IMR-90 (cell line): ENCODE measurements at regions not wholly inside any gene's neighbourhood (a gene's known extent, or its start where the extent isn't known, plus 50 kb on each side); places are given as distances from the start of the nearest gene placed in this dataset.

ENCODE experiments used
- ATAC-seq: fragments of 200-7000 bp; cut with Tn5 transposase; 2 replicates; pipeline ENCODE4 v1.9.1; 2020; ENCODE audit warnings: low read depth, mild to moderate bottlenecking, moderate library complexity
- BruUV-seq: library from RNA; stranded (reverse); fragments of 400-500 nt; replicated peaks from 2 replicates; lab custom pipeline; 2021; lab: Mats Ljungman, UMichigan
- CTCF ChIA-PET: fragments of 300-600 bp; formaldehyde crosslinking; extraction: SDS; loops from one replicate; lab custom pipeline; 2021; ENCODE audit warnings: antibody characterized with exemption; lab: Yijun Ruan, JAX
- POLR2A ChIA-PET: fragments of 300-600 bp; sonication (Branson Sonifier 250); formaldehyde crosslinking; loops from one replicate; lab custom pipeline; 2022; ENCODE audit warnings: antibody characterized with exemption; ENCODE audit not compliant: unreplicated experiment; lab: Charles Lee
- DNase-seq: peaks from one replicate; pipeline ENCODE4 v3.0.0; 2013
- H2AFZ ChIP-seq: replicated peaks from 2 replicates; pipeline ENCODE3; 2013; ENCODE audit warnings: low read length, mild to moderate bottlenecking; ENCODE audit not compliant: poor library complexity
- H2AK5ac ChIP-seq: 2 replicates; pipeline ENCODE4 v1.6.1; 2013; ENCODE audit warnings: low read depth, low read length, inconsistent platforms
- H2AK9ac ChIP-seq: replicated peaks from 2 replicates; pipeline ENCODE3; 2013; ENCODE audit warnings: mild to moderate bottlenecking, low read depth, low read length, moderate library complexity; ENCODE audit not compliant: poor library complexity
- H2BK120ac ChIP-seq: 2 replicates; pipeline ENCODE4 v1.6.1; 2013; ENCODE audit warnings: low read depth, low read length, inconsistent platforms
- H2BK15ac ChIP-seq: 3 replicates; pipeline ENCODE4 v1.6.1; 2013; ENCODE audit warnings: low read depth, low read length, inconsistent platforms
- H2BK20ac ChIP-seq: 2 replicates; pipeline ENCODE4 v1.6.1; 2013; ENCODE audit warnings: low read depth, mild to moderate bottlenecking, inconsistent platforms, low read length, moderate library complexity
- H2BK5ac ChIP-seq: 2 replicates; pipeline ENCODE4 v1.6.1; 2013; ENCODE audit warnings: mild to moderate bottlenecking, low read depth, low read length, inconsistent platforms; ENCODE audit not compliant: poor library complexity, severe bottlenecking
- H3K14ac ChIP-seq: replicated peaks from 2 replicates; pipeline ENCODE4 v1.6.1; 2013; ENCODE audit warnings: low read depth, low read length, inconsistent platforms
- H3K18ac ChIP-seq: 2 replicates; pipeline ENCODE4 v1.6.1; 2013; ENCODE audit warnings: low read depth, low read length, control low read depth
- H3K23ac ChIP-seq: 2 replicates; pipeline ENCODE4 v1.6.1; 2013; ENCODE audit warnings: low read depth, low read length, inconsistent platforms
- H3K27ac ChIP-seq: 2 replicates; pipeline ENCODE4 v1.5.1; 2013; ENCODE audit warnings: mild to moderate bottlenecking, control low read depth, low read length; ENCODE audit not compliant: insufficient read depth
- H3K27me3 ChIP-seq: 2 replicates; pipeline ENCODE4 v1.6.1; 2013; ENCODE audit warnings: low read length; ENCODE audit not compliant: control insufficient read depth, insufficient read depth
- H3K36me3 ChIP-seq: 2 replicates; pipeline ENCODE4 v1.6.1; 2013; ENCODE audit warnings: low read length, mixed read lengths; ENCODE audit not compliant: control insufficient read depth, insufficient read depth
- H3K4ac ChIP-seq: 2 replicates; pipeline ENCODE4 v1.6.1; 2013; ENCODE audit warnings: low read depth, low read length, inconsistent platforms
- H3K4me1 ChIP-seq: 2 replicates; pipeline ENCODE4 v1.6.1; 2013; ENCODE audit warnings: low read length, mixed read lengths; ENCODE audit not compliant: control insufficient read depth, insufficient read depth
- H3K4me2 ChIP-seq: 2 replicates; pipeline ENCODE4 v1.6.1; 2013; ENCODE audit warnings: low read depth, mild to moderate bottlenecking, control low read depth, low read length, moderate library complexity
- H3K4me3 ChIP-seq: 2 replicates; pipeline ENCODE4 v1.5.1; 2013; ENCODE audit warnings: low read depth, mild to moderate bottlenecking, control low read depth, low read length, moderate library complexity; ENCODE audit not compliant: insufficient read depth
- H3K56ac ChIP-seq: 2 replicates; pipeline ENCODE4 v1.6.1; 2013; ENCODE audit warnings: low read length, inconsistent platforms; ENCODE audit not compliant: insufficient read depth; ENCODE audit errors: extremely low read depth
- H3K79me1 ChIP-seq, 2 experiments: 2 replicates each; pipeline ENCODE4 v1.6.1; 2013; ENCODE audit warnings: low read length in 2 of 2, inconsistent platforms in 1 of 2, low read depth in 1 of 2
- H3K9ac ChIP-seq: 2 replicates; pipeline ENCODE4 v1.6.1; 2013; ENCODE audit warnings: low read depth, low read length, control low read depth
- H3K9me1 ChIP-seq: 2 replicates; pipeline ENCODE4 v1.6.1; 2013; ENCODE audit warnings: low read length, inconsistent platforms; ENCODE audit not compliant: insufficient read depth
- H3K9me3 ChIP-seq: 2 replicates; pipeline ENCODE4 v1.6.1; 2013; ENCODE audit warnings: low read length; ENCODE audit not compliant: control insufficient read depth, insufficient read depth
- H4K20me1 ChIP-seq: 2 replicates; pipeline ENCODE4 v1.6.1; 2013; ENCODE audit warnings: low read length, inconsistent platforms; ENCODE audit not compliant: insufficient read depth
- H4K5ac ChIP-seq: 2 replicates; pipeline ENCODE4 v1.6.1; 2013; ENCODE audit warnings: mild to moderate bottlenecking, low read depth, low read length, control low read depth
- H4K8ac ChIP-seq, 2 experiments: 2 replicates each; pipeline ENCODE4 v1.6.1; 2013; ENCODE audit warnings: low read depth in 2 of 2, low read length in 2 of 2, control low read depth in 1 of 2, inconsistent platforms in 1 of 2
- H4K91ac ChIP-seq: 2 replicates; pipeline ENCODE4 v1.6.1; 2013; ENCODE audit warnings: low read depth, low read length, inconsistent platforms; ENCODE audit not compliant: insufficient read depth
- WGBS, 2 experiments: methylation state at CpG; one replicate each; pipeline versions ENCODE4 v1.1.5 to v1.1.7; 2013; ENCODE audit warnings: missing lambda C conversion rate in 2 of 2; ENCODE audit not compliant: insufficient read length in 1 of 2; ENCODE audit errors: extremely low coverage in 2 of 2; 5-methylcytosine and 5-hydroxymethylcytosine counted together
- dilution Hi-C: fragments of 300-500 bp; cut with HindIII; formaldehyde crosslinking; loops from one replicate; pipeline ENCODE4 v1.14.3; 2018; ENCODE audit warnings: low sequenced_read_pairs; ENCODE audit not compliant: unreplicated experiment
- in situ Hi-C: fragments of 300-500 bp; cut with MboI; formaldehyde crosslinking; loops from 3 replicates; pipeline ENCODE4 v1.14.3; 2019; ENCODE audit warnings: low sequenced_read_pairs, inconsistent platforms, mixed read lengths
- intact Hi-C: fragments of 100-400 bp; cut with micrococcal nuclease; formaldehyde crosslinking; loops from 2 replicates; pipeline ENCODE4 v1.10.0; 2022
- TF ChIP-seq, protein P1 (sequence below): fragments of 150-350 bp; IDR thresholded peaks from 2 replicates; pipeline ENCODE4 v1.6.1; 2016; ENCODE audit warnings: low read depth, mild to moderate bottlenecking, low read length, moderate library complexity, borderline replicate concordance
- TF ChIP-seq, protein P2 (sequence below): fragments of 150-350 bp; IDR thresholded peaks from 2 replicates; pipeline ENCODE4 v1.6.1; 2017; ENCODE audit warnings: mild to moderate bottlenecking, antibody characterized with exemption, low read length, low read depth

DNA sequence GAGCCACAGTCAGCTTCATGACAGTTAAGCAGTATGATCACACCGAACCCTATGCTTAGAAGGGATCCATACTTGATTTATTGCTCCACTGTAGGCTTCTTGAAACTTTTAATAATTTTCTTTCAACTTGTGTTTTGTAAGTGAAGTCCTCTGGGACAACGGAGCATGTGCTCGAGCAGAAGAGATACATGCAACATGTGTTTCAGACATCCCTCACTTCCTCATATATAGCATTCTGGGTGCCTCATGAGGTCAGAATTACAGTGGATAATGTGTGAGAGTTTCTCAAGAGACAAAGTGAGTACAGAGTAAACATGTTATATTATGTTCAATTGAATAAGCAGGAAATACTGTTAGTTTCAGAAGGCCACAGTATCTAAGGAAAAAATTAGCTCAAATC is 893.2 kb downstream of the FAT4 start:
- no peak overlapping the region for H3K56ac ChIP-seq
- H3K9me1 ChIP-seq: no peaks in the 10 kb centered on the region
- no peak overlapping the region for H3K4me2 ChIP-seq
- no CpG with 5 or more reads among the region's 3 CpGs for WGBS, 2 experiments
- no peak overlapping the region for H2AFZ ChIP-seq
- no TSS peak for BruUV-seq
- ATAC-seq (no peak), DNase-seq (no peak)
- TF ChIP-seq, protein P1, sequence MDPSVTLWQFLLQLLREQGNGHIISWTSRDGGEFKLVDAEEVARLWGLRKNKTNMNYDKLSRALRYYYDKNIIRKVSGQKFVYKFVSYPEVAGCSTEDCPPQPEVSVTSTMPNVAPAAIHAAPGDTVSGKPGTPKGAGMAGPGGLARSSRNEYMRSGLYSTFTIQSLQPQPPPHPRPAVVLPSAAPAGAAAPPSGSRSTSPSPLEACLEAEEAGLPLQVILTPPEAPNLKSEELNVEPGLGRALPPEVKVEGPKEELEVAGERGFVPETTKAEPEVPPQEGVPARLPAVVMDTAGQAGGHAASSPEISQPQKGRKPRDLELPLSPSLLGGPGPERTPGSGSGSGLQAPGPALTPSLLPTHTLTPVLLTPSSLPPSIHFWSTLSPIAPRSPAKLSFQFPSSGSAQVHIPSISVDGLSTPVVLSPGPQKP: no peak
- TF ChIP-seq, protein P2, sequence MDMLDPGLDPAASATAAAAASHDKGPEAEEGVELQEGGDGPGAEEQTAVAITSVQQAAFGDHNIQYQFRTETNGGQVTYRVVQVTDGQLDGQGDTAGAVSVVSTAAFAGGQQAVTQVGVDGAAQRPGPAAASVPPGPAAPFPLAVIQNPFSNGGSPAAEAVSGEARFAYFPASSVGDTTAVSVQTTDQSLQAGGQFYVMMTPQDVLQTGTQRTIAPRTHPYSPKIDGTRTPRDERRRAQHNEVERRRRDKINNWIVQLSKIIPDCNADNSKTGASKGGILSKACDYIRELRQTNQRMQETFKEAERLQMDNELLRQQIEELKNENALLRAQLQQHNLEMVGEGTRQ: no peak
- H4K20me1 ChIP-seq: no peaks in the 10 kb centered on the region
- ChIA-PET POLR2A (no interaction called here), CTCF (no interaction called here)
- no peak overlapping the region for H2AK9ac ChIP-seq
- no peak overlapping the region for H2AK5ac ChIP-seq
- no peak overlapping the region for H4K5ac ChIP-seq
- no peak overlapping the region for H3K27ac ChIP-seq
- no peak overlapping the region for H2BK5ac ChIP-seq
- no peak overlapping the region for H3K9ac ChIP-seq
- H2BK15ac ChIP-seq: no peak overlapping the region
- in situ Hi-C loops: no loop called here
- H3K4me3 ChIP-seq: no peak overlapping the region
- H3K27me3 ChIP-seq: no peaks in the 10 kb centered on the region
- H2BK120ac ChIP-seq: no peak overlapping the region
- dilution Hi-C loops: no loop called here
- H3K4ac ChIP-seq: no peak overlapping the region
- intact Hi-C loops: no loop called here
- H3K79me1 ChIP-seq: no peaks in the 10 kb centered on the region
- no peak overlapping the region; the same call in 1 of the 2 replicates for H3K14ac ChIP-seq
- no peak overlapping the region for H4K8ac ChIP-seq
- H3K36me3 ChIP-seq: no peaks in the 10 kb centered on the region
- no peak overlapping the region for H2BK20ac ChIP-seq
- H3K9me3 ChIP-seq: no peaks in the 10 kb centered on the region
- H4K91ac ChIP-seq: no peak overlapping the region
- H3K4me1 ChIP-seq: peaks cover 2% of the 10 kb centered on the region; the same call in 1 of the 2 replicates
- no peak overlapping the region for H3K18ac ChIP-seq
- H3K23ac ChIP-seq: no peak overlapping the region
